Upper lobe of left lung (tissue), 6 donors: ENCODE measurements at regions not wholly inside any gene's neighbourhood (a gene's known extent, or its start where the extent isn't known, plus 50 kb on each side); places are given as distances from the start of the nearest gene placed in this dataset.

ENCODE experiments used
- ATAC-seq, 2 donors: fragments of 200-7000 bp; cut with Tn5 transposase; one replicate each; pipeline ENCODE4 v1.9.1; 2022; ENCODE audit warnings: mild to moderate bottlenecking in 2 of 2, moderate library complexity in 2 of 2; ENCODE audit not compliant: low FRiP score in 2 of 2
- DNase-seq, 2 donors: peaks; one replicate each; pipeline ENCODE4 v3.0.0-alpha.2; 2019 to 2020
- H3K27ac ChIP-seq, 4 donors: fragments of 200-600 bp; sonication (generic); one replicate each; pipeline ENCODE4 v1.5.1; 2016 to 2019
- H3K27me3 ChIP-seq, 4 donors: fragments of 200-600 bp; sonication (generic); one replicate each; pipeline ENCODE4 v1.5.1; 2017 to 2019
- H3K36me3 ChIP-seq, 4 donors: fragments of 200-600 bp; sonication (generic); one replicate each; pipeline ENCODE4 v1.5.1; 2016 to 2019
- H3K4me1 ChIP-seq, 4 donors: fragments of 200-600 bp; sonication (generic); one replicate each; pipeline ENCODE4 v1.5.1; 2018 to 2019
- H3K4me3 ChIP-seq, 4 donors: fragments of 200-600 bp; sonication (generic); one replicate each; pipeline ENCODE4 v1.5.1; 2017 to 2019; ENCODE audit warnings: mild to moderate bottlenecking in 2 of 4, moderate library complexity in 1 of 4
- H3K9me3 ChIP-seq, 4 donors: fragments of 200-600 bp; sonication (generic); one replicate each; pipeline ENCODE4 v1.5.1; 2018 to 2019
- CTCF ChIP-seq, 6 experiments: fragments of 450-650 bp in 4 of 6; fragments of 200-600 bp in 2 of 6; sonication (generic) in 2 of 6; IDR thresholded peaks; one replicate each; pipeline ENCODE4 v1.5.1; 2016 to 2019; ENCODE audit warnings: antibody characterized with exemption in 6 of 6
- EP300 ChIP-seq, 4 donors: sonication (generic); formaldehyde crosslinking; IDR thresholded peaks; one replicate each; pipeline ENCODE4 v1.5.1; 2017; ENCODE audit warnings: antibody characterized with exemption in 4 of 4, control low read depth in 2 of 4
- POLR2A ChIP-seq, 4 donors: fragments of 450-650 bp; IDR thresholded peaks; one replicate each; pipeline ENCODE4 v1.5.1; 2016 to 2017; ENCODE audit warnings: antibody characterized with exemption in 4 of 4, mild to moderate bottlenecking in 2 of 4
- POLR2AphosphoS5 ChIP-seq, 2 donors: sonication (generic); formaldehyde crosslinking; IDR thresholded peaks; one replicate each; pipeline ENCODE4 v1.5.1; 2017; ENCODE audit warnings: antibody characterized with exemption in 2 of 2
- WGBS, 2 donors: methylation state at CpG; one replicate each; pipeline ENCODE4 v1.1.5; 2017 to 2018; 5-methylcytosine and 5-hydroxymethylcytosine counted together
- donor health status: DM: no; HTN: no; CAD: no; lungs with moderate emphysema.
- donor health status: DM: no; HTN: yes; CAD: no; lungs with severe emphysema.

- Histone ChIP-seq H3K36me3 (no peaks in the 10 kb centered on the region), H3K27ac (no peak overlapping the region), H3K27me3 (no peaks in the 10 kb centered on the region), H3K4me3 (no peak overlapping the region), H3K9me3 (no peaks in the 10 kb centered on the region), H3K4me1 (no peaks in the 10 kb centered on the region)
- DNase-seq (no peak), ATAC-seq (no peak)
- TF ChIP-seq POLR2A (IDR thresholded peaks at IDR 0.05), result no peak
- no peak for TF ChIP-seq POLR2AphosphoS5 (IDR thresholded peaks at IDR 0.05)
- no peak for TF ChIP-seq CTCF (IDR thresholded peaks at IDR 0.05)
- no peak for TF ChIP-seq EP300 (IDR thresholded peaks at IDR 0.05)
Measured at GRCh38 chr5:117645400-117645799, 1070.8 kb upstream of the SEMA6A start.

GRCh38 chr5:117638581-117638980 is 1064.0 kb upstream of the SEMA6A start:
- WGBS, 2 donors, result 93 to 96% methylated on average over 2 of the region's 2 CpGs
- no peak for ATAC-seq
- no peaks in the 10 kb centered on the region for H3K27me3 ChIP-seq

DNA sequence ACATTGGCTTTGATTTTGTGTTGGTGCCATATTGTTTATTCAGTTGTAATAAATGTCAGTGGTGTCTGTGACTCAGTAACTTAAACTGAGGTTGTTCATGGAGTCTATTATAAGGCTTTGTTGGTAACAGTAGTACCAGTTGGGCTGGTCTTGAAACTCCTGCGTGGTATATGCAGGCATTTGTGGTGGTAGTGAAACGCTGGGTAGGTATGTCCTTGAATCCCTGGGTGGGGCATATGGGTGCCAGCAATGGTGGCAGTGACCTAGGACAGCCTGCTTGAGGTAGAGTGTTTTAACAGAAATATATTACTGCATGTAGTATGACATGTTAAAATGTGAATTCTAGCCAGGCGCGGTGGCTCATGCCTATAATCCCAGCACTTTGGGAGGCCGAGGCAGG is 1058.5 kb upstream of the SEMA6A start:
- Histone ChIP-seq H3K4me3 (no peak overlapping the region), H3K27me3 (no peaks in the 10 kb centered on the region), H3K36me3 (no peaks in the 10 kb centered on the region), H3K27ac (no peak overlapping the region), H3K9me3 (no peaks in the 10 kb centered on the region), H3K4me1 (no peaks in the 10 kb centered on the region)
- WGBS, 2 donors, result 84 to 91% methylated on average over 5 of the region's 5 CpGs
- TF ChIP-seq EP300 (IDR thresholded peaks at IDR 0.05) (no peak), POLR2A (IDR thresholded peaks at IDR 0.05) (no peak), POLR2AphosphoS5 (IDR thresholded peaks at IDR 0.05) (no peak), CTCF (IDR thresholded peaks at IDR 0.05) (no peak)
- ATAC-seq (no peak), DNase-seq (no peak)

More at GRCh38 chr5:117638581-117638980, 1064.0 kb upstream of the SEMA6A start:
- no peaks in the 10 kb centered on the region for H3K36me3 ChIP-seq
- no peak for DNase-seq
- no peaks in the 10 kb centered on the region for H3K4me1 ChIP-seq
- no peaks in the 10 kb centered on the region for H3K9me3 ChIP-seq
- no peak overlapping the region for H3K27ac ChIP-seq
- TF ChIP-seq POLR2A (IDR thresholded peaks at IDR 0.05) (no peak), EP300 (IDR thresholded peaks at IDR 0.05) (no peak), CTCF (IDR thresholded peaks at IDR 0.05) (no peak), POLR2AphosphoS5 (IDR thresholded peaks at IDR 0.05) (no peak)
- H3K4me3 ChIP-seq, result no peak overlapping the region

- no peaks in the 10 kb centered on the region for H3K27me3 ChIP-seq
- WGBS, 2 donors, result 87 to 94% methylated on average over 3 of the region's 3 CpGs
- no peak overlapping the region for H3K4me3 ChIP-seq
- H3K4me1 ChIP-seq, result no peaks in the 10 kb centered on the region
- no peaks in the 10 kb centered on the region for H3K36me3 ChIP-seq
- H3K9me3 ChIP-seq, result no peaks in the 10 kb centered on the region
- DNase-seq, result no peak
- no peak for ATAC-seq
- no peak overlapping the region for H3K27ac ChIP-seq
- no peak for TF ChIP-seq POLR2A (IDR thresholded peaks at IDR 0.05)
- no peak for TF ChIP-seq CTCF (IDR thresholded peaks at IDR 0.05)
- no peak for TF ChIP-seq POLR2AphosphoS5 (IDR thresholded peaks at IDR 0.05)
- no peak for TF ChIP-seq EP300 (IDR thresholded peaks at IDR 0.05)
Measured at GRCh38 chr5:117624201-117624600, 1049.6 kb upstream of the SEMA6A start.

- H3K27me3 ChIP-seq, result no peaks in the 10 kb centered on the region
- no peaks in the 10 kb centered on the region for H3K4me1 ChIP-seq
- ATAC-seq, result no peak
- WGBS, 2 donors, result 28 to 34% methylated on average over 3 of the region's 3 CpGs
- TF ChIP-seq CTCF (IDR thresholded peaks at IDR 0.05), result no peak
- no peak for TF ChIP-seq POLR2AphosphoS5 (IDR thresholded peaks at IDR 0.05)
- H3K27ac ChIP-seq, result no peak overlapping the region
- H3K9me3 ChIP-seq, result no peaks in the 10 kb centered on the region
- H3K36me3 ChIP-seq, result no peaks in the 10 kb centered on the region
- no peak for DNase-seq
- H3K4me3 ChIP-seq, result no peak overlapping the region
Measured at GRCh38 chr5:117623042-117623805, 1048.6 kb upstream of the SEMA6A start.
